Skeletal muscle cell (primary cell): ENCODE measurements at regions not wholly inside any gene's neighbourhood (a gene's known extent, or its start where the extent isn't known, plus 50 kb on each side); places are given as distances from the start of the nearest gene placed in this dataset.

Source experiments
- DNase-seq: peaks from one replicate; pipeline ENCODE4 v3.0.0-alpha.2; 2010; ENCODE audit warnings: low read depth
- H3K4me3 ChIP-seq: 2 replicates; pipeline ENCODE4 v1.5.1; 2011; ENCODE audit warnings: low read depth, mild to moderate bottlenecking, control low read depth, low read length, moderate library complexity

DNA sequence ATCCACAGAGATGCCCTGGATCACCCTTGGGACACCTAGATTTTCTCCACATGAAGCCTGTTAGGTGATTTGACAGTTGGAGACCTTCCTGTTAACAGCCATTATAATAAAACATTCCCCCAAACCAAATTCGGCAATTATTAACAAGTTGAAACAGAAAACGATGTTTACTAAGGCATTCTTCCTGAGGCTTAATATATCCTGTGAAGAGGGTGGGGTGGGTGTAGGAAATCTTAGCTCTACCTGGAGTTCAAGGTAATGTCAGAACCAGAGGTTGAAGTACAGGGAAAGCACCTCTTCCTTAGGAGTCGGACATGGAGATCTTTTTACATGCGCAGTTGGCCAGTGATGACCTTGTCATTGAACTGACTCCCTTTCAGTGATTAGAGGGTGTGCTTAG, 143.0 kb downstream of the FGF9 start:
- no peak overlapping the region for H3K4me3 ChIP-seq
- no peak for DNase-seq

DNA sequence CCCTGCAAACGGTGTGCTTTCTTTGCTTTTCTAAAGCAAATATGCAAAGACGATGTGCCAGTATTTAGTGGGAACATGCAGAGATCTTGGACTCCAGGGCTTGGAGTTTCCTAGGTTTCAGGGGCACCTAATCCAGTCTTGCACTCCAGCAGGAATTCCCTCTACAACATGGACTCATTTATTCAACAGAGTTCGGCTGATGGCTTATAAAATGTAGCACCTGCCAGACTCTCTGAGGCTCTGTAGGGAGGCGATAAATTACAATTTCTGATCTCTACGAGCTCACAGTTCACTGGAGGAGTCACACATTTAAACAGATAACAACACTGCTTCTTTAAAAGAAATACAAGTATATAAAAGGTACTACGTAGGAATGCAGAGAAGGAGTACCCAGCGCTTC, 143.7 kb downstream of the FGF9 start:
- DNase-seq: no peak
- no peak overlapping the region for H3K4me3 ChIP-seq

DNA sequence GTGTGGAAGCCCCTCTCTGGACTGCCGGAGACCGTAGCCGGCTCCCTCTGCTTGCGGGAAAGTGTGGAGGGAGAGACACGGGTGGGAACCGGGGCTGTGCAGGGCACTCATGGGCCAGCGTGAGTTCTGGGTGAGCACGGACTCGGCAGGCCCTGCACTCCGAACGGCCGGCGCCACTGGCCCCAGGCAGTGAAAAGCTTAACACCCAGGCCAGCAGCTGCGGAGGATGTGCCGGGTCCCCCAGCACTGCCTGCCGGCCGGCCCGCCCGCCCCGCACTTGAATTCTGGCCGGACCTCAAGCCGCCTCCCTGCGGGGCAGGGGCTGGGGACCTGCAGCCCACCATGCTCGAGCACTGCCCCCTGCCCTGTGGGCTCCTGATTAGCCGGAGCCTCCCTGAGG, 147.0 kb downstream of the FGF9 start:
- no peak overlapping the region for H3K4me3 ChIP-seq
- no peak for DNase-seq

DNA sequence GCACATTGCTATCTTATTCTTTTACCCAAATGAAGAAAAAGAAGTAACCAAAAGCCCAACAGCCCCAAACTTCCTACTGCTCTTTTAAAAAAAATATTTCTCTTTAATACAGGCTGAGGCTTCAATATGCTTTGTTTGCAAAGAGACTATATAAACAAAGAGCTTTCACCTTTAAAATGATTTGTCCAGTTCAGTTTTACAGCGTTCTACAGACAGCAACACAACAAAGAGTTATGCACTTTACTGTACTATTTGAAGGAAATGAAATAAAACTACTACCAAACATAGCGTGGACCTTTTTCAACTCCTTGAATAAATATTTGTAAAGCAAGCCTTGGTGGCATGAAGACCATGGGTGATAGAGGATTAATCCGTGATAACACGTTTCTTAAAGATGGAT, 151.2 kb downstream of the FGF9 start:
- DNase-seq: no peak

DNA sequence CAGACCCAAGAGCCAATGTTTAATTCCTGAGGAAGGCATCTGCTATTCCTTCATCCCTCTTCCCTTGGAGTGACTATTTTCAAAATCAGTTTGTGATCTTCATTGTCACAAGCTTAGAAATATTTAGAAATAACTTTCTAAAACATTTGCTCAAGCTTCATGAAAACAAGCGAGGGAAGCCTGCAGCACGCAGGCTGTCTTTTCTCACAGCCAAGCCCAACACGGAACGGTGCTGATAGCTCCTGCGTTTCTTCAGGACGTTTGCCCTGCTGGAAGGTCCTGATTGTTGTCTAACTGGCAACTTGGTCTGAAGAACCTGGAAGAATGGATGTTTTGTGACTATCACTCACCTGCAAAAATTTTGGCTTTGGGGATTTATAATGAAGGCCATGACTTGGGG, 152.5 kb downstream of the FGF9 start:
- no peak overlapping the region for H3K4me3 ChIP-seq
- DNase-seq: no peak

More for the DNA sequence above, 151.2 kb downstream of the FGF9 start:
- no peak overlapping the region for H3K4me3 ChIP-seq

DNA sequence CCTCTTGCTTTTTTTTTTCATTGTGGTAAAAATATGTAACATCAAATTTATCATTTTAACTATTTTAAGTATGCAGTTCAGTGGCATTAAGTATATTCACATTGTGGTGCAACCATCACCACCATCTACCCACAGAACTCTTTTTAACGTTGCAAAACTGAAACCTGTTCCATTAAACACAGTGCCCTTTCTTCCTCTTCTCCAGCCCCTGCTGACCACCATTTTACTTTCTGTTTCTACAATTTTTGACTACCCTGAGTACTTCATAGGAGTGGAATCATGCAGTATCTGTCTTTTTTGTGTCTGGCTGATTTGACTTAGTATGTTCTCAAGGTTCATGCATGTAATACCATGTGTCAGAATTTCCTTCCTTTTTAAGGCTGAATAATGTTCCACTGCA, 153.1 kb downstream of the FGF9 start:
- no peak for DNase-seq
- H3K4me3 ChIP-seq: no peak overlapping the region

DNA sequence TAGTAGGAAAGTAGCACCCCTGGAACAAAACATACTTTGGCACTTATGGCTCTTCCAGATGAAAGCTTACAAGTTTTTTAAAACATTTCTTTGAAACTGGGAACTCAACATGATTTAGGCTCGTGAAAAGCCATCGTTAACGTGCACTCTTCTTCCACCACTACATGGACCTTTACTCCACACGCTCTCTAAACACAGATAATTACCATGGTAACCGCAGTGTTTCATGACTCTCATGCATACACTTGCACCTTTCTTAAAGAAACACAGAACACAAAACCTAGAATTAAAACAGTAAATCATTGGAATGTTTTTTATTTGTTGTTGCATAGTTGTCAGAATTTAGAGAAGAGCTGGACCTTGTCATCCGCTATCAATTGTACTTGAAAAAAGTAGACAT, 154.3 kb downstream of the FGF9 start:
- no peak overlapping the region for H3K4me3 ChIP-seq
- no peak for DNase-seq

DNA sequence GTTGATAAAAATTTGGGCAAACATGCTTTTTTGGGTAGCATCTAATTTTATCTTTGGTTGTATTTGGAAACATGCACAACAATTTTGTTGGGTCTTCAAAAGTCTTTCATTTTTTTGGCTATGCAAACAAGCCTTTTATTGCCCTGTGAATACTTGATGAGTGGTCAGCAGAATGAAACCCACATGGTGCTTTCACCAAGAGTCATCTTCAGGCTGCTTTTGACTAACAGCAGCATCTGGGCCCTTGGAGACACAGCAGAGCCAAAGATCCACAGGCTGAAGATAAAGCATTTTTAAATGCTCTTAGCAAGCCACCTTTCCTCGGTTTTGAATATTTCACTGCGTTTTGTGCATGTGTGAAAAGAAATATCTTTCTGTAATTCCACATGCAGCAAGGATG, 154.9 kb downstream of the FGF9 start:
- DNase-seq: no peak
- no peak overlapping the region for H3K4me3 ChIP-seq

DNA sequence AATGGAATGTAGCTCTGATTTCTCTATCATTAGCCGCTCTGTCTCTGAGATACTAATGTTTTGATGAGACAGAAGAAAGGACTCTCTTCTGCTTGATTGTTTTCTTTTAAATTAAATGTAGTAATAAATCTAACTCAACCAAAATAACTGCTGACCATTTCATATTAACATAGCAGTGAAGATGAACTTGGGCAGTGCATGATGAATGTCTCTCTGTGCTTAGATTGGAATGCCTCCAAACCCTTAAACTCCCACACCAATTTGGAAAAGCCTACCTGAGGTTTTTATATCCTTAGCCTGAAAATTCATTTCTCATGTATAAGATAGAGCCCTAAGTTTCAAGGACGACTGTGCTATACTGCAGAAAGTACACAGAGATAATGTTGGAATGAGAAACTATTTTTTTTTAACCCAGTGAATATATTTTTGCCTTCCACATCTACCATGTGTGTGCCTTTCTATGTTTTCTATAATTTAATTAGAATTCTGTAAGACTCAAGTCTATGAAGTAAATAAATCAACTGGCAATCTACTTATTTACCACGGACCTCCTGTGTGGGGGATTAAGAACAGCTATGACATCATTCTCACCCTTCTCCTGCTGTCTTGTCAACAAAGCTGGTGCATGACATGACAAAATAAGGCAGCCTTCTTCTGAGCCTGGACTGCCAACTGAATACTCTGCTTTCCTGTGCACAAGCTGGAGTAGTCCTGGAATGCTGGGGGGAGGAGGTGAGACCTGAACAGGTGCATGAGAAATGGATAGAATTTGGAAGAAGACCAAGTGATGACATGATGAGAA, 155.5 kb downstream of the FGF9 start:
- no peak overlapping the region for H3K4me3 ChIP-seq
- no peak for DNase-seq

DNA sequence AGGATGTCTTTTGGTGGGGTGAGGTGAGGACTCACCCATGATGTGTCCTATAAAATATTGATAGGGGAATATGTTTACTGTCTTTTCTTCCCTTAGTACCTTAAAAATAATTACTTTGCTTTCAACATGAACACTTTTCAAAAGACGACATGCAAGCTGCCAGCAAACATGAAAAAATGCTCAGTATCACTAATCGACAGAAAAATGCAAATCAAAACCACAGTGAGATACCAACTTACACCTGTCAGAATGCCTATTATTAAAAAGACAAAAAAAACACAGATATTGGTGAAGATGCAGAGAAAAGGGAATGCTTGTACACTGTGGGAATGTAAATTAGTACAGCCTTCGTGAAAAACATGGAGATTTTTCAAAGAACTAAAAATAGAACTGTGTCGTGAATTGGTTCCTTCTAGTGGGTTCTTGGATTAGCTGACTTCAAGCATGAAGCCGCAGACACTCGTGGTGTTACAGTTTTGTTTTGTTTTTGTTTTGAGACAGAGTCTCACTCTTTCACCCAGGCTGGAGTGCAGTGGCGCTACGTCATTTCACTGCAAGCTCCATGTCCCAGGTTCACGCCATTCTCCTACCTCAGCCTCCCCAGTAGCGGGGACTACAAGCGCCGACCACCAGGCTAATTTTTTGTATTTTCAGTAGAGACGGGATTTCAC, 160.9 kb downstream of the FGF9 start:
- DNase-seq: no peak
- no peak overlapping the region for H3K4me3 ChIP-seq

DNA sequence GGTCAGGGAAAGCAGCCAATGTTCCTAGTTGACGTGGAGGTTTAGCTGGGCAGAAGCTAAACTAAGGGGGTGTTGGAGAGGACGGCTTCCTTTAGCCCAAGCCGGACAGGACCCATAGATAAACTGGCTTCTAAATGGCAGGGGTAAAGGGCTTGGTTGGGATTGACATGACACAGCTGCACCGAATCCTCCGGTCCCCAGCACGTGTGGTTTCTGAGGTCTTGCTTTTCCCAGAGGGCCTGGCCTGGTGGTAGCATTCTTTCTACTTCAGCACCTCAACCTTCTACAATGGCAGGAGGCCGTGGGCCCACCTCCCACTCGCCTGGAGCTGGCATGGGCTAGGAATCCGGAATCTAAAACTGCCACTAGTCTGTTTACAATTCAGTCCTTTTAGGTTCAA, 163.0 kb downstream of the FGF9 start:
- DNase-seq: no peak
- no peak overlapping the region for H3K4me3 ChIP-seq

DNA sequence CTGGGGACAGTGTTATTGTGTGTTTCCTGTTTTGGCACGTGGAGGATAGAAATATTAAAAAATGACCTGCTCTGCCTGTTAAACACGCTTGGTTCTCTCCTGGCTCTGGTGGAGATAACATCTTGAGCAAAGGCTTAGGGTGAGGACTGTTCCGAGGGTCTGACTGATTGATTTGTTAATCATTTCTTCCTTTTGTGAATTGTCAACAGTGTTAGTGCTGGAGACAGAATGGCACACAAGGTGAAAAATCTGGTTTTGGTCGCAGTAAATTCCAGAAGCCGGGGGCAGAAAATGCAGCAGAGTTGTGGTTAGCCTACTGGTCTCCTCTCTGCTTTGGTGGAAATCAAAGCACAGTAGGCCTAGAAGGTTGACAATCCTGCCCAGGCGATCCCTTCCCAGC, 163.6 kb downstream of the FGF9 start:
- no peak overlapping the region for H3K4me3 ChIP-seq
- DNase-seq: no peak

DNA sequence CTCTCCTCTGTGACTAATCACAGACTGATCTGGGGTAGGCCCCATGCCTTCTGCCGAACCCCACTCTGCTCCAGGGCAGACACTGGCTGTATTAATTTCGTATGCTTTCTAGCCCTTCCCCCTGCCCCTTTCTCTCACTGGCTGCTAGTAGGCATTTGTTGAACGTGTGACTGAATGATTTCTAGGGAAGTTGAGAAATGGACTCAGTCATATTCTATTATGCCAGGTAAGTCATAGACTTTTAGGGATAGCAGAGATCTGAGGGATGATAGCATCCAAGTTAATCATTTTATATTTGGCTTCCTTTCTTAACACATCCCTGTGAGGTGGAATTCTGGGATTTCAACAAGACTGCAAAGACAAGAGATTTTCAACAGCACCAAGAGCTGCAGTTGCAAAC, 166.4 kb downstream of the FGF9 start:
- H3K4me3 ChIP-seq: no peak overlapping the region
- DNase-seq: no peak

DNA sequence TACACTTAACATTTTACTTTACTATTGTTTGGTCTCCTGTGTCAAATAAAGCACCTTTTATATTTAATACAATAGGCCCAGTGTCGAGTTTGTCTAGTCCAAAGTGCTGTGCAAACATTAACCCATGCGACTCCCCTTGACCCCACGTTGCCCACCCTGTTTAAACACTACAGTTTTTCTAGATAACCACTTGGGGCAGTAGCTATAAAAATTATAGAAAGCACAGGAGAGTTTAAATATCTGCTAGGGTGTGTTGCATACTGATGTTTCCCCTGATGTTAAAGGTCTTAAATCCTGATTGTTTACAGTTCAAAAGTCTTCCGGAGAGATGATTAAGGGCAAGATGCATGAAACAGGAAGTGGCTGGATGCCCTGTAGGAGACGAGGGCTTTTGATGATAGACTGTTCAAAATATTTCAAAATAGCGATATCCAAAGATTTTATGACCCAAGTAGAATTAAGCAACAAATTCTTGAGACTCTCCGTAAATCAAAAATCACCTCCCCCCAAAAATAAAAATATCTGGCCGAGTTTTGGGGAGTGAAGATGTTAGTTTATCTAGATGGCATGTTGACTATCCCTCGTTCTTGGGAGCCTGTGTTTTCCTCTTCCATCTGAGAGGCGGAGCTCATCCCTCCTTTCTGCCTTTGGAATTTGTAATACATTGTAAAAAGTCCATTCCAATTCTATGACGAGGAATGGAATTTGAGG, 167.1 kb downstream of the FGF9 start:
- DNase-seq: no peak
- no peak overlapping the region for H3K4me3 ChIP-seq

DNA sequence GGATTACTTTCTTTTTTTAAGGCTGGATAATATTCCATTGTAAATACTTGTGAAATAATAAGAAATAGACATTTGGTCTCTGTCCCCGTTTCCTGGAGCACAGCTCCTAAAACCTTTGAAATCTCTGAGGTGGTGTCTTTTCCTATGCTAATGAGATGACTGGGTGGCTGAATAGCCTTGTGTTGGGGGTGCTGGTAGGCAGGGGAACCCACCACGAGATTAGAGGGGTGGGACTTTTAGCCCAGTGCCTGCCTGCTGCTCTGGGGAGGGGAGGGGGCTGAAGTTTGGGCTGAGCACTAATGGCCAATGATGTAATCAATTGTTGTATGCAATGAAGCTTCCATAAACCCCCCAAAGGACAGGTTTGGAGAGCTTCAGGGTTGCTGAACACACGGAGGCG, 175.7 kb downstream of the FGF9 start:
- DNase-seq: no peak
- no peak overlapping the region for H3K4me3 ChIP-seq

DNA sequence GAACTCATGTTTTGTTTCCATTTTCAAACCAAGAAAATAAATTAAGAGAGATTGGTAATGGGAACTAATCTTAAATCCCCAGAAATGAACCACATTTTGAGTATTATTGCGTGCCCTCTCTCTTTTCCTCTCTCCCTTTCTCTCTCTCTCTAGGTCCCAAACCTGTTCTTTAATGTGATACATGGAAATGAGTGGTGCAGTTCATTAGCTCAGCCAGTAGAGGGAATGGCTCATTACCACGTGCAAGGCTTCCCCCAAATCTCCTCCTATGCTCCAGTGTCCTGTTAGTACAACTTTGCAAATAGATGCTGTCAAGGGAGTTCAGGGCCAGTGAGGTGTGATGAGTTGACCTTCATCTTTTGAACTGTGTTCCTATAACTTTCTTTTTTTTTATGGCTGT, 178.4 kb downstream of the FGF9 start:
- no peak for DNase-seq
- no peak overlapping the region for H3K4me3 ChIP-seq

DNA sequence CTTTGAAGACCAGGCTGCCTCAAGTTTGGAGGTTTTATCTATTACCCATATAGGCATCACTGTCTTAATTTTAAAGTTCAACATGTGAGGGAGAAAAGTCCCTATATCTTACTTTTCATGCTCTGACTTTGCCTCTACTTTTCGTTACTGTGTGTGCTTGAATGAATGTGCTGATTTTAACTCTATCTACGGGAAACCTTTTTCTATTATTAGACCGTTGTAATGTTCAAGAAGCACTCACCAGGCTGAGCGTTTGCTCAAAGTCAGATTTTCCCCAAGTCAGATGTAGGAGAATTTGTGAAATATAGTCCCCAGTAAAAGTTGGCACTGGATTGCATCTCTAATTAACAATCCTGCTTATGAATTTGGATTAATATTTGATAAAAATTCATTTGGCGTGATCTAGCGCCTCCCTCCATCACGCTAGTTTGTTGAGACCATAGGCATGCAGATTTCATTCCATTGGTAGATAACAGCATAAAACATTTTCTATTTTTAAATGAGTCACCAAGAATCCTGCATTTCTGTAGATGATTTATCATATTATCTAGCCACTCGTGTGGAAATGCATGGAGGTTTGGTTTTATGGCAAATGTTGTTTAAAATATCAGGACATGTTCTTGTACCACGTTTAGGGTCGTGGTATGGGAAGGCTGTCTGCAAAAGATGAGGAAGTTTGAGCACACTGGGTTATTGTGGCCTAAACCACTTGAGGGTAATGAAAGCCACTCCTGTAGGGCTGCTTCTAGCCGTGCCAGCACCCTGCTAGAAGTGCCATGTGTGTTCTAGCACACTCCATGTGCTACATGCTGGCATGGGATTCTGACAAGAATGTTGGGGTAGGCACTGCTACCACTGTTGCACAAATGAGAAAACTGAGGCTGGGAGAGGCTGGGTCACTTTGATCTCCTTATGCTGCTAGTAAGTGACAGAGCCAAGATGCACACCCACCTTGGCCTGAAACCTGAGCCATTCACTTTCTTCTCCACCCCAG, 179.4 kb downstream of the FGF9 start:
- no peak overlapping the region for H3K4me3 ChIP-seq
- no peak for DNase-seq

DNA sequence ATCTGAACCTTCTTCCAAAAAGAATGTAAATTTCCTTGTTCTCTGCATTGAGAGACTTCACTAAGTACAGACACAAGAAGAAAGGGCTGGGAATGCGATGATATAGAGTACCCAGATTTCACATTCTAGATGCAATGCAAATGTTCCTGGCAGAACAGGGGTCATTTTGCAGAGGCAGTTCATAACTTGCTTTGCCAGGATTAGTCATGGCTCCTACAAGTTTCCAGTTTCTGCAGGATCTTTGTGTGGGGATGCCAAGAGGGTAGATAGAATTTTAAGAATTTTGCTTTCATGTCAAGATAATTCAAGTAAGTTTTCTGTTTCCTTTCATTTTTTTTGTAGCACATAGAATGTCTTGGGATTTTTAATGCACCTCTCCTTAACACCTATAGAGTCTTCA, 181.2 kb downstream of the FGF9 start:
- DNase-seq: no peak
- no peak overlapping the region for H3K4me3 ChIP-seq

DNA sequence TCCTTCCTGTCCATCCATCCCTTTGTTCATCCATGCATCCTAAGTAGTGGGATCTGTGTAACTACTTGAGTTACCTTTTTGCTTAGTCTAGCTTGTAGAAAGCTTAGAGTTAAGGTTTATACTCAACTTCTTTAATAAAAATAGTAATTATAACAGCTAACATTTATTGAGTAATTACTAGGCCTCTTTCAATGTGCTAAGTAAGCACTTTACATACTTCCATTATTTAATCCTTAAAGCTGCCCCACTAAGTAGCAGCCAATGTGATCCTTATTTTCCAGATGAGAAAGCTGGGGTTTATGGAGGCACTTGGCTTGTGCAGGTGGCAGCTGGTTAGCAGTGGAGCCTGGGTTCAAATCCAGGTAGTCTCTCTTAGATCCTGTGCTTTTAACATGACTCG, 182.9 kb downstream of the FGF9 start:
- H3K4me3 ChIP-seq: no peak overlapping the region
- DNase-seq: no peak

DNA sequence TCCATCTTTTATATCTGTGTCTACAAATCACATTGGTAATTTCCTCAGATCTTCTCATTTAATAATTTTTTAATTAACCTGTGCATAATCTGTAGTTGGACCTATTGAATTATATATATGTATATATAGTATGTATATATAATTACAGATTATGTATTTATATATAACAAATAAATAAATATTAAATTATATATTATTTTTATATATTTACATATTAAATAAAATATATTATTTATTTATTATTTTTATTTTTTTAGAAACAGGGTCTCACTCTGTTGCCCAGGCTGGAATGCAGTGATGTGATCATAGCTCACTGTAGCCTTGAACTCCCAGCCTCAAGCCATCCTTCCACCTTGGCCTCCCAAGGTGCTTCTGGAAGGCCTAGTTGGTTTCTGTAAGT, 197.9 kb downstream of the FGF9 start:
- no peak for DNase-seq
- H3K4me3 ChIP-seq: no peak overlapping the region
